A549 (cell line): ENCODE measurements at regions not wholly inside any gene's neighbourhood (a gene's known extent, or its start where the extent isn't known, plus 50 kb on each side); places are given as distances from the start of the nearest gene placed in this dataset.

Experiments used
- ATAC-seq, 2 experiments: fragments of 200-7000 bp in 1 of 2; fragments of >200 bp in 1 of 2; cut with Nextera tagmentation in 1 of 2; cut with Tn5 transposase in 1 of 2; 3 replicates each; pipeline versions ENCODE4 v1.8.0 to v1.9.1; 2018 to 2020; ENCODE audit warnings: mild to moderate bottlenecking in 1 of 2, moderate library complexity in 1 of 2
- CTCF ChIA-PET: fragments of 300-600 bp; sonication (Branson Sonifier 250); formaldehyde crosslinking; extraction: SDS; loops from one replicate; lab custom pipeline; 2021; ENCODE audit warnings: antibody characterized with exemption, inconsistent platforms; lab: Yijun Ruan, JAX
- POLR2A ChIA-PET: fragments of 350-600 bp; formaldehyde crosslinking; extraction: SDS; loops from one replicate; lab custom pipeline; 2021; ENCODE audit warnings: antibody characterized with exemption, inconsistent platforms; lab: Yijun Ruan, JAX
- DNase-seq, 2 experiments: peaks; one replicate each; pipeline versions ENCODE4 v3.0.0 to v3.0.0-alpha.2; 2011 to 2016; ENCODE audit warnings: low read depth in 1 of 2, low spot score in 1 of 2
- FAIRE-seq: peaks from 2 replicates; lab custom pipeline; 2011; peaks lifted over from hg19 to GRCh38; lab: Jason Lieb, UNC
- H3K27ac ChIP-seq, 2 experiments: fragments of >200 bp; sonication (Bioruptor Twin); formaldehyde crosslinking; 3 replicates each; pipeline ENCODE4 v1.5.1; 2016 to 2017
- H3K4me1 ChIP-seq: fragments of >200 bp; sonication (Bioruptor Twin); formaldehyde crosslinking; 3 replicates; pipeline ENCODE4 v1.6.1; 2016
- H3K4me2 ChIP-seq: fragments of >200 bp; sonication (Bioruptor Twin); formaldehyde crosslinking; 3 replicates; pipeline ENCODE4 v1.6.1; 2016
- H3K4me3 ChIP-seq: fragments of >200 bp; sonication (Bioruptor Twin); formaldehyde crosslinking; 3 replicates; pipeline ENCODE4 v1.5.1; 2016
- H3K9me3 ChIP-seq: fragments of >200 bp; sonication (Bioruptor Twin); formaldehyde crosslinking; 3 replicates; pipeline ENCODE4 v1.6.1; 2016
- CBX8 ChIP-seq: fragments of 200-600 bp; sonication (generic); IDR thresholded peaks from 2 replicates; pipeline ENCODE4 v1.6.1; 2016
- CEBPB ChIP-seq, 2 experiments: fragments of >200 bp in 1 of 2; sonication (Bioruptor Twin) in 1 of 2; formaldehyde crosslinking in 1 of 2; IDR thresholded peaks; 2 replicates each; pipeline ENCODE4 v1.6.1; 2012 to 2016
- CHD2 ChIP-seq: fragments of 150-350 bp; IDR thresholded peaks from 2 replicates; pipeline ENCODE4 v1.6.1; 2014; ENCODE audit warnings: low read length; ENCODE audit not compliant: partially characterized antibody
- EHMT2 ChIP-seq: fragments of 200-600 bp; sonication (generic); IDR thresholded peaks from 2 replicates; pipeline ENCODE4 v1.6.1; 2016; ENCODE audit warnings: antibody characterized with exemption, low read depth, mild to moderate bottlenecking, moderate library complexity
- EP300 ChIP-seq, 2 experiments: fragments of >200 bp; sonication (Bioruptor Twin); formaldehyde crosslinking; IDR thresholded peaks; 2 replicates in 1 of 2; 3 replicates in 1 of 2; pipeline ENCODE4 v1.6.1; 2016 to 2017
- ESRRA ChIP-seq: fragments of 150-350 bp; IDR thresholded peaks from 2 replicates; pipeline ENCODE4 v1.6.1; 2014; ENCODE audit warnings: mild to moderate bottlenecking, low read length, borderline replicate concordance
- FOSL2 ChIP-seq, 2 experiments: fragments of 450-650 bp in 1 of 2; fragments of >200 bp in 1 of 2; sonication (Bioruptor Twin) in 1 of 2; formaldehyde crosslinking; IDR thresholded peaks; 2 replicates each; pipeline versions ENCODE4 v1.5.0 to v1.6.1; 2016 to 2020; ENCODE audit warnings: mild to moderate bottlenecking in 1 of 2, moderate library complexity in 1 of 2
- FOXS1 ChIP-seq: fragments of 250-450 bp; sonication (Bioruptor Pico); IDR thresholded peaks from 2 replicates; pipeline ENCODE4 v1.5.0; 2020; ENCODE audit warnings: mild to moderate bottlenecking, moderate library complexity
- GATA3 ChIP-seq: IDR thresholded peaks from 2 replicates; pipeline ENCODE4 v1.6.1; 2012; ENCODE audit warnings: borderline replicate concordance
- HDAC2 ChIP-seq: fragments of 200-600 bp; sonication (generic); IDR thresholded peaks from 2 replicates; pipeline ENCODE4 v1.6.1; 2016
- HOXA7 ChIP-seq: fragments of 250-450 bp; sonication (Bioruptor Pico); IDR thresholded peaks from 2 replicates; pipeline ENCODE4 v1.5.0; 2020; ENCODE audit warnings: mild to moderate bottlenecking, moderate library complexity
- HOXB13 ChIP-seq: fragments of 250-450 bp; sonication (Bioruptor Pico); IDR thresholded peaks from 2 replicates; pipeline ENCODE4 v1.5.0; 2020; ENCODE audit warnings: low read depth, mild to moderate bottlenecking, moderate library complexity
- HOXB5 ChIP-seq: fragments of 250-450 bp; sonication (Bioruptor Pico); IDR thresholded peaks from 2 replicates; pipeline ENCODE4 v1.5.0; 2020; ENCODE audit warnings: mild to moderate bottlenecking, moderate library complexity
- KDM1A ChIP-seq: fragments of 200-600 bp; sonication (generic); IDR thresholded peaks from 2 replicates; pipeline ENCODE4 v1.6.1; 2016; ENCODE audit warnings: low read depth, mild to moderate bottlenecking
- KDM5A ChIP-seq: fragments of 200-600 bp; sonication (generic); IDR thresholded peaks from 2 replicates; pipeline ENCODE4 v1.6.1; 2016; ENCODE audit warnings: antibody characterized with exemption, mild to moderate bottlenecking
- NFE2L2 ChIP-seq: fragments of 150-350 bp; conservative IDR thresholded peaks from 2 replicates; pipeline ENCODE4 v1.6.1; 2014; ENCODE audit warnings: low read length
- NR3C1 ChIP-seq: fragments of >200 bp; sonication (Bioruptor Twin); formaldehyde crosslinking; IDR thresholded peaks from 3 replicates; pipeline ENCODE4 v1.6.1; 2017
- RARB ChIP-seq: fragments of 250-450 bp; sonication (Bioruptor Pico); IDR thresholded peaks from 2 replicates; pipeline ENCODE4 v1.8.0; 2021; ENCODE audit warnings: mild to moderate bottlenecking, moderate library complexity
- RFX5 ChIP-seq: fragments of 450-650 bp; IDR thresholded peaks from 2 replicates; pipeline ENCODE4 v1.7.1; 2014; ENCODE audit warnings: antibody characterized with exemption, mild to moderate bottlenecking, moderate library complexity
- RNF2 ChIP-seq: fragments of 200-600 bp; sonication (generic); IDR thresholded peaks from 2 replicates; pipeline ENCODE4 v1.6.1; 2016; ENCODE audit warnings: low read depth, mild to moderate bottlenecking, antibody characterized with exemption, moderate library complexity, borderline replicate concordance
- SMC3 ChIP-seq: fragments of >200 bp; sonication (Bioruptor Twin); formaldehyde crosslinking; IDR thresholded peaks from 3 replicates; pipeline ENCODE4 v1.6.1; 2018; ENCODE audit warnings: inconsistent platforms
- SREBF2 ChIP-seq: fragments of 450-650 bp; IDR thresholded peaks from 2 replicates; pipeline ENCODE4 v1.6.1; 2014; ENCODE audit warnings: mild to moderate bottlenecking, moderate library complexity
- TP53 ChIP-seq: fragments of 250-450 bp; sonication (Bioruptor Pico); IDR thresholded peaks from 2 replicates; pipeline ENCODE4 v1.5.0; 2021; ENCODE audit warnings: mild to moderate bottlenecking, moderate library complexity
- ZFP36 ChIP-seq: fragments of 450-650 bp; IDR thresholded peaks from 2 replicates; pipeline ENCODE4 v1.6.1; 2014; ENCODE audit warnings: borderline replicate concordance; ENCODE audit not compliant: partially characterized antibody
- ZNF302 ChIP-seq: fragments of 250-450 bp; sonication (Bioruptor Pico); IDR thresholded peaks from 2 replicates; pipeline ENCODE4 v1.9.0; 2021; ENCODE audit warnings: inconsistent platforms, mild to moderate bottlenecking, moderate library complexity
- WGBS: methylation state at CpG from one replicate; pipeline ENCODE4 v1.1.6; 2017; ENCODE audit errors: missing lambda C conversion rate; 5-methylcytosine and 5-hydroxymethylcytosine counted together
- TF ChIP-seq, protein P1 (sequence below): IDR thresholded peaks from 2 replicates; pipeline ENCODE4 v1.6.1; 2012; ENCODE audit warnings: low read depth, borderline replicate concordance
- TF ChIP-seq, protein P2 (sequence below): fragments of 200-600 bp; sonication (generic); IDR thresholded peaks from 2 replicates; pipeline ENCODE4 v1.6.1; 2016; ENCODE audit warnings: antibody characterized with exemption, mild to moderate bottlenecking, moderate library complexity
- TF ChIP-seq, protein P3 (sequence below): fragments of >200 bp; sonication (Bioruptor Twin); formaldehyde crosslinking; IDR thresholded peaks from 2 replicates; pipeline ENCODE4 v1.6.1; 2016
- TF ChIP-seq, protein P4 (sequence below): fragments of 250-450 bp; sonication (Bioruptor Pico); IDR thresholded peaks from 2 replicates; pipeline ENCODE4 v1.5.0; 2021; ENCODE audit warnings: mild to moderate bottlenecking, moderate library complexity, borderline replicate concordance
- TF ChIP-seq, protein P5 (sequence below): fragments of 450-650 bp; IDR thresholded peaks from 2 replicates; pipeline ENCODE4 v1.6.1; 2014; ENCODE audit warnings: antibody characterized with exemption

DNA sequence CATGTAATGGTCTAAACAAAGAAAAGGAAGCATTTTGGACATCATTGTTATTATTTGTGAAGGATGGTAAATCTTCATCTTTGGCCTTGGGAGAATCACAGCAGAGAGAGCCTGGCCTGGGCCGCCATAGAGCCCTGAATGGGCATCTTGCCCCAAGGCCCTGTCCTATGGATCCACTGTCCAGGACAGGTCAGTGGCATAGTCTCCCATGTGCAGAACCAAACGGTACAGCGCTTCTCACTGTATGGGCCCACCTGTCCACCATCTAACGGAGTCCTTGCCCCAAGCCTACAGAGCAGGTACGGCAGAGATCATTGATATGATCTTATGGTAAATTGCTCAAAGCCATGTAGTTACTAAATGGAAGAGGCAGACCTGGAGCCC lies 185.7 kb downstream of the FOXD2 start:
- Histone ChIP-seq H3K4me3 (no peak overlapping the region), H3K4me1 (no peaks in the 10 kb centered on the region), H3K4me2 (no peak overlapping the region), H3K9me3 (no peaks in the 10 kb centered on the region), H3K27ac (no peak overlapping the region)
- POLR2A ChIA-PET = no interaction called here
- CTCF ChIA-PET = no interaction called here
- no peak for DNase-seq
- TF ChIP-seq, protein P1, sequence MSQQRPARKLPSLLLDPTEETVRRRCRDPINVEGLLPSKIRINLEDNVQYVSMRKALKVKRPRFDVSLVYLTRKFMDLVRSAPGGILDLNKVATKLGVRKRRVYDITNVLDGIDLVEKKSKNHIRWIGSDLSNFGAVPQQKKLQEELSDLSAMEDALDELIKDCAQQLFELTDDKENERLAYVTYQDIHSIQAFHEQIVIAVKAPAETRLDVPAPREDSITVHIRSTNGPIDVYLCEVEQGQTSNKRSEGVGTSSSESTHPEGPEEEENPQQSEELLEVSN = no peak
- no peak for TF ChIP-seq TP53 (CRISPR knock-in tag)
- no peak for TF ChIP-seq ZNF302 (CRISPR knock-in tag)
- TF ChIP-seq HOXA7 (CRISPR knock-in tag) = no peak
- no peak for TF ChIP-seq ESRRA
- TF ChIP-seq CHD2 = no peak
- TF ChIP-seq CBX8 = no peak
- TF ChIP-seq FOXS1 (CRISPR knock-in tag) = no peak
- TF ChIP-seq SREBF2 = no peak
- TF ChIP-seq NFE2L2 = no peak
- TF ChIP-seq SMC3 = no peak
- no peak for FAIRE-seq
- 78% methylated on average over 5 of the region's 5 CpGs for WGBS
- ATAC-seq = no peak

DNA sequence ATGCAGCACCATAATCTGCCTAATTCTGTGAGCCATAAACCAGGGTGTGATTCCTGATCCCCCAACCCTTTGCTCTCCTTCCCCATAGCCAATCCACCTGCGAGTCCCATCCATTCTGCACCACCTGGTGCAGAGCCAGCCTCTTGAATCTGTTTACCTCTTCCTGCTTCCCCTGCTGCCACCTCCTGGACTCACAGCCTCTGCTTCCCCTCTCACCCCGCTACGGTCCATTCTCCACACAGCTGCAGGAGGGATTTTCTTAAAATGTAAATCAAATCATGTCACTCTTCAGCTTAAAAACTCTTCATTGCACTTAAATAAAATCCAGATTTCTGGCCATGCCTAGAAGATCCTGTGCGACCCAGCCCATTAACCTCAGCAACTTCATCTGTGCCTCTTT lies 186.7 kb downstream of the FOXD2 start:
- FAIRE-seq = no peak
- ChIA-PET POLR2A (no interaction called here), CTCF (interaction anchor here (2.5 kb wide), 1 partner anchor 188 kb away, joined by 9 read pairs; the partner anchor contains the start of gene FOXD2)
- no peak overlapping the region for H3K27ac ChIP-seq
- ATAC-seq = no peak
- no peak for DNase-seq
- no peak overlapping the region for H3K4me3 ChIP-seq
- H3K4me1 ChIP-seq = no peaks in the 10 kb centered on the region
- no peak for TF ChIP-seq RARB (CRISPR knock-in tag)
- TF ChIP-seq, protein P2, sequence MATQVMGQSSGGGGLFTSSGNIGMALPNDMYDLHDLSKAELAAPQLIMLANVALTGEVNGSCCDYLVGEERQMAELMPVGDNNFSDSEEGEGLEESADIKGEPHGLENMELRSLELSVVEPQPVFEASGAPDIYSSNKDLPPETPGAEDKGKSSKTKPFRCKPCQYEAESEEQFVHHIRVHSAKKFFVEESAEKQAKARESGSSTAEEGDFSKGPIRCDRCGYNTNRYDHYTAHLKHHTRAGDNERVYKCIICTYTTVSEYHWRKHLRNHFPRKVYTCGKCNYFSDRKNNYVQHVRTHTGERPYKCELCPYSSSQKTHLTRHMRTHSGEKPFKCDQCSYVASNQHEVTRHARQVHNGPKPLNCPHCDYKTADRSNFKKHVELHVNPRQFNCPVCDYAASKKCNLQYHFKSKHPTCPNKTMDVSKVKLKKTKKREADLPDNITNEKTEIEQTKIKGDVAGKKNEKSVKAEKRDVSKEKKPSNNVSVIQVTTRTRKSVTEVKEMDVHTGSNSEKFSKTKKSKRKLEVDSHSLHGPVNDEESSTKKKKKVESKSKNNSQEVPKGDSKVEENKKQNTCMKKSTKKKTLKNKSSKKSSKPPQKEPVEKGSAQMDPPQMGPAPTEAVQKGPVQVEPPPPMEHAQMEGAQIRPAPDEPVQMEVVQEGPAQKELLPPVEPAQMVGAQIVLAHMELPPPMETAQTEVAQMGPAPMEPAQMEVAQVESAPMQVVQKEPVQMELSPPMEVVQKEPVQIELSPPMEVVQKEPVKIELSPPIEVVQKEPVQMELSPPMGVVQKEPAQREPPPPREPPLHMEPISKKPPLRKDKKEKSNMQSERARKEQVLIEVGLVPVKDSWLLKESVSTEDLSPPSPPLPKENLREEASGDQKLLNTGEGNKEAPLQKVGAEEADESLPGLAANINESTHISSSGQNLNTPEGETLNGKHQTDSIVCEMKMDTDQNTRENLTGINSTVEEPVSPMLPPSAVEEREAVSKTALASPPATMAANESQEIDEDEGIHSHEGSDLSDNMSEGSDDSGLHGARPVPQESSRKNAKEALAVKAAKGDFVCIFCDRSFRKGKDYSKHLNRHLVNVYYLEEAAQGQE = no peak
- TF ChIP-seq RFX5 = no peak
- TF ChIP-seq HOXB5 = no peak
- TF ChIP-seq, protein P3, sequence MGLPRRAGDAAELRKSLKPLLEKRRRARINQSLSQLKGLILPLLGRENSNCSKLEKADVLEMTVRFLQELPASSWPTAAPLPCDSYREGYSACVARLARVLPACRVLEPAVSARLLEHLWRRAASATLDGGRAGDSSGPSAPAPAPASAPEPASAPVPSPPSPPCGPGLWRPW = no peak
- TF ChIP-seq NR3C1 = no peak
- TF ChIP-seq EP300 (IDR thresholded peaks at IDR 0.05) = no peak
- no peak for TF ChIP-seq CEBPB (IDR thresholded peaks at IDR 0.05)
- 68% methylated on average over 4 of the region's 4 CpGs for WGBS
- no peak overlapping the region for H3K4me2 ChIP-seq
- H3K9me3 ChIP-seq = no peaks in the 10 kb centered on the region

DNA sequence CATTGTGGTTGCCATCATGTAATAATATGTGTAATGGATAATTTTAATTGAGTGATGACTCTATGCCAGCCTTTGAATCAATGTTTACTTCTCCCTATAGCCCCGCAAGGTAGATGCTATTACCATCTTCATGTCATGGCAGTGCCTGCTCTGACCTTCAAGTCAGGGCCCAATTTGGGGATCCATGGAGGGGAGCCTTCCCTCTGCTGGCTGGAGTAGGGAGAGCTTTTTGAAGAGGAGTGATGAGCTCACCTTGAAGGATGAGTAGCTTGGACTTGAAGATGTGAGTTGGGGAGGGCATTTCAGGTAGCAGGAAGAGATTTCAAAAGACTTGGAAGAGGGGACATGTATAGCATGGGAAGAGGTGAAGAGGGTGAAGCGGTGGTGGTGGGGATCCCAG lies 189.2 kb downstream of the FOXD2 start:
- WGBS = 82% methylated on average over 2 of the region's 2 CpGs
- H3K9me3 ChIP-seq = no peaks in the 10 kb centered on the region
- ChIA-PET POLR2A (no interaction called here), CTCF (no interaction called here)
- ATAC-seq (no peak), FAIRE-seq (no peak), DNase-seq (no peak)
- H3K4me2 ChIP-seq = no peak overlapping the region
- no peaks in the 10 kb centered on the region for H3K4me1 ChIP-seq
- H3K4me3 ChIP-seq = no peak overlapping the region
- H3K27ac ChIP-seq = no peak overlapping the region
- no peak for TF ChIP-seq ZFP36
- no peak for TF ChIP-seq EHMT2
- TF ChIP-seq ESRRA = no peak
- TF ChIP-seq ZNF302 (CRISPR knock-in tag) = no peak
- no peak for TF ChIP-seq HDAC2
- TF ChIP-seq HOXB13 (CRISPR knock-in tag) = no peak
- no peak for TF ChIP-seq CHD2
- no peak for TF ChIP-seq FOSL2 (IDR thresholded peaks at IDR 0.05)
- no peak for TF ChIP-seq FOSL2 (CRISPR knock-in tag; IDR thresholded peaks at IDR 0.05)
- no peak for TF ChIP-seq HOXA7 (CRISPR knock-in tag)
- TF ChIP-seq, protein P4, sequence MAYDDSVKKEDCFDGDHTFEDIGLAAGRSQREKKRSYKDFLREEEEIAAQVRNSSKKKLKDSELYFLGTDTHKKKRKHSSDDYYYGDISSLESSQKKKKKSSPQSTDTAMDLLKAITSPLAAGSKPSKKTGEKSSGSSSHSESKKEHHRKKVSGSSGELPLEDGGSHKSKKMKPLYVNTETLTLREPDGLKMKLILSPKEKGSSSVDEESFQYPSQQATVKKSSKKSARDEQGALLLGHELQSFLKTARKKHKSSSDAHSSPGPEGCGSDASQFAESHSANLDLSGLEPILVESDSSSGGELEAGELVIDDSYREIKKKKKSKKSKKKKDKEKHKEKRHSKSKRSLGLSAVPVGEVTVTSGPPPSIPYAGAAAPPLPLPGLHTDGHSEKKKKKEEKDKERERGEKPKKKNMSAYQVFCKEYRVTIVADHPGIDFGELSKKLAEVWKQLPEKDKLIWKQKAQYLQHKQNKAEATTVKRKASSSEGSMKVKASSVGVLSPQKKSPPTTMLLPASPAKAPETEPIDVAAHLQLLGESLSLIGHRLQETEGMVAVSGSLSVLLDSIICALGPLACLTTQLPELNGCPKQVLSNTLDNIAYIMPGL (CRISPR knock-in tag) = no peak
- TF ChIP-seq, protein P5, sequence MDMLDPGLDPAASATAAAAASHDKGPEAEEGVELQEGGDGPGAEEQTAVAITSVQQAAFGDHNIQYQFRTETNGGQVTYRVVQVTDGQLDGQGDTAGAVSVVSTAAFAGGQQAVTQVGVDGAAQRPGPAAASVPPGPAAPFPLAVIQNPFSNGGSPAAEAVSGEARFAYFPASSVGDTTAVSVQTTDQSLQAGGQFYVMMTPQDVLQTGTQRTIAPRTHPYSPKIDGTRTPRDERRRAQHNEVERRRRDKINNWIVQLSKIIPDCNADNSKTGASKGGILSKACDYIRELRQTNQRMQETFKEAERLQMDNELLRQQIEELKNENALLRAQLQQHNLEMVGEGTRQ = no peak
- TF ChIP-seq NFE2L2 = no peak
- TF ChIP-seq RNF2 = no peak
- no peak for TF ChIP-seq GATA3
- no peak for TF ChIP-seq KDM1A
- no peak for TF ChIP-seq CBX8
- TF ChIP-seq KDM5A = no peak
